COLO668 (cell line): ENCODE measurements at regions not wholly inside any gene's neighbourhood (a gene's known extent, or its start where the extent isn't known, plus 50 kb on each side); places are given as distances from the start of the nearest gene placed in this dataset.
A peak's percentile ranks its signal among the peaks of the same experiment; 100 is the strongest.

Source experiments
- DNase-seq: peaks from one replicate; lab custom pipeline; 2025; ENCODE audit not compliant: unreplicated experiment; lab: John Stamatoyannopoulos, UW

DNA sequence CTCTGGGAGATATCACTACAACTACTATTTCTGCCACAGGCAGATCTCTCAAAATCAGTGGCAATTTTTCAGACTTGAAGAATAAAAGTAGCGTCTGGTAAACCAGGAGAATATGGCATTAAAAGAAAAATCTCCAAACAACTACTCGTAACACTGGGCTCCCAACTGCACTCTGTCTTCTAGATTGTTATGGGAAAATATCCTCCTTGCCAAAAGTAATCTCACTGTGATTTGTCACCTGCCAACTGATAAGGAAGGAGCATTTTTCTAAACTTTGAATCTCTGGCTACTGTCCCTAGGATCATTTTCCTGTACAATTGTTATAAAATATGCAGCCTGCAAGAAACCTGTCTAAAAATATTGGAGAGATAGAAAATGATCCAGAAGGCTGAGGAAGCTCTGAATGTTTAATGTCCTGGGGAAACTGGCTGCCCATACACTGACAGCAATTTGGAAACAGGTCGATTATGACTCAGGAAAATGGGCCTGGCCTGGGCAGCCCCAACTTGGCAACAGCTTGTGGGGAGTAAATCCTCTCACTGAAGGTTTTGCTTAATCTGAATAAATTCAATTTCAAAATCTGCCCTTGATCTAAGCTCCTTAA, 90.5 kb upstream of the DBX1 start:
- DNase-seq, result no peak

DNA sequence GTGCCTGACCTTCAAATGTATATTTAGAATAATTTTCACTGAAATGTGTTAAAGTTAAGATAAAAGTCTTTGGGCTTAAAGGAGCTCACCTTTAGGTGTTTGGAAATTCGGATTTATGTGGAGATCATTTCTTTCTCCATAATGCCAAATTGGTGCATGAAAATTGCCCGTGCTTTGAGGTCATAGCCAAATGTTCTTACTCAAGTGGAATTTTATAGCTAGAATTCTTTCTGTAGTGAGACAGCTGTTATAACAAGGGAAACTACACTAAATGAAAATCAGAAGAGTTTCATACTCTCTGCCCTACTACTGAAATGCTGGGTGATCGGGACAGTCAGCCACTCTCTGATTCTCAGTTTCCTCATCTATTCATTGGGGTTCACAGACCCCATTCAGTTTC, 89.5 kb upstream of the DBX1 start:
- DNase-seq, result no peak

DNA sequence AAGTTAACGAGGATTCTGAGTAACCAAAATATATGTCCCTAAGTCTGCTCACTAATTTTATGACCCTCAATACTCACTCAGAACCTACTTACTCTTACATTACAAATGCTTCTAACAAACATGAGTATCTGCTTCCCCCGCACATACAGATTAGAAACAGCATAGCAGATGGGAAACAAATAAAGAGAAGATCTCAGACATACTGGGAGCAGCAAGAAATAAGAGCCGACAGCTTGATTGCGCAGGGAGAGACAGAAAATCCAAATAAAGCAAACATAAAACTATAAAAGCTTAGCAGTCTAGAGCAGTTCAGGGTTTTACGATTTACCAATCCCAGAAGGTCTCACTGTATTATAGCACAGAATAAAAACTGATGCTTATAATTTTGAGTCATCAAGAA, 89.1 kb upstream of the DBX1 start:
- DNase-seq, result no peak

DNA sequence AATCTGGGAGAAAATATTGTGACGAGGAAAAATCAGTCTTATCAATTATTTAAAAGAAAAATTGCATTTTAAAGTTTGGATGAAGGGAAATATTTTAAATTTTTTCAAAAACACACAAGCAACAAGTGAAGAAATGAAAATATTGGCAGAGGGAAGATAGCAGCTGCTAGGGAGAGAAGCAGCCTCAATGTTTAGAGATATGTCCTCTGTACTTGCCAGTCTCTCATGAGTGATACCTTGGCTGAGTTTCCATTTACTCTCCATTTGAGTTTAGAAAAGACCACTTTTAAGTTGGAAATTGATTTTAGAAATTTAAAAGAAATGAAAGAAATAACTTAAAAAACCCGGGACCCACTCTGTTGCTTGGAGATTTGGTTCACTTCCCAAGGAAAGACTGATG, 88.6 kb upstream of the DBX1 start:
- no peak for DNase-seq

DNA sequence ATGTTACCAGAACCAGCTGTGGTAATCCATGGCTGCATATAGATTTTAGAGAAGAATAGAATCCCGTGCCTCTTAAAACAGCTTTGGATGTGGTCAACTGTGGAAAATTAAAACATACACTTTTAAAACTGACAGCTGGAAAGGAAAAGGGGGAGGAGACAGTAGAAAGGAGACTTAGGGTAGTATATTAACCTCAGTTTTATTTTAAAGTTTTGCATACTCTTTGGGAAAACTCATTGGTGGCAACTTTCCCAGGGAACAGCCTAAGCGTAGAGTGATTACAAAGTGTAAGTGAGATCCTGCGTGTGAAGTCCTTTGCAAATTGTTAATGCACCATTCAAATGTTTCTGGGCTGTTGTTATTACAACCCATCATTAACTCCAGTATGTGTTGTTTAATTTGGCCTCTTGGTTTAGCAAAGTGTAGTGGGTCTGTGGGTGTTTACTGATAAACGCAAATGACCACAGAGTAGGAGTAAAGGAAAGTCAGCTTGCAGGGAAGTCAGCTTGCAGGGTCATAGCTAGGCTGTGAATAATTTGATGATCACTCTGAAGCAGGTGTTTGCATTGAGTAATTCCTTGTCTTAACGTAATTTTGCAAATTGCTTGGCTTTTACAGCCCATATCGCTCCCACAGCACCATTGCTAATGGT, 88.0 kb upstream of the DBX1 start:
- DNase-seq, result no peak

DNA sequence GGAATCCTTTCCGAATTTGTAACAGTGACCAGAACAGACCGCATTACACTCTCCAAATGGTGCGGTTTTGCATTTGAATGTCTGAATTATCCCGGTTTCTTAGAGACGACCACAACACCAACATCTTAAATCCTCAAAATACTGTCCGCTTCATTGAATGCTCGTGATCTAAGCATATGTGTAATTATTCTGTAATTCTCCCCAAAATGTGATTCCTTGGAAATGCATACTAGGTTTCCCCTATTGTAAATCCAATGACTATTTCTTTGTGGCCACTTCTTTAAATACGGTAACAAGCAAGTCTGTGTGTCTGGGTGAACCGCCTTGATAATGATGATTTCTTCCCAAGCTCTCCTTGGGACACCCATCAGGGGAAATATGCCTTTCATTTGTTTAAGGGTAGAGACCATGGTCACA, 87.3 kb upstream of the DBX1 start:
- DNase-seq, result no peak

DNA sequence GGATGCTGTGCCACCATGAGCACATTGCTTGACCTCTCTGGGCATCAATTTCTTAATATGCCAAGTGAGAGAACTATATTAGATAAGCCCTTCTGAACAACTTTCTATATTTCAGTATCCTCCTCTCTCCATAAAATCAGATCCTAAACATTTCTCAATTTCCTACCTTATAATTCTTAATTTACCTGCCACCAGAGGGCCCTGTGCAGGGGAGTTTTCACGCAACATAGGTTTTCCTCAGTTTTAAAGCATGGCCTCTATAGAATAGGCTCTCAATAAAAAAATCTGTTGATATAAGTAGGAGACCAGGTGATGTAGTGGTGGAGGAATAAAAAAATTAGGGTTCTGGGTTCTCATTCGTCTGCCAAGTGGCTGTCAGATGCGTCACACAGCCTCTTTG, 83.7 kb upstream of the DBX1 start:
- DNase-seq, result no peak

DNA sequence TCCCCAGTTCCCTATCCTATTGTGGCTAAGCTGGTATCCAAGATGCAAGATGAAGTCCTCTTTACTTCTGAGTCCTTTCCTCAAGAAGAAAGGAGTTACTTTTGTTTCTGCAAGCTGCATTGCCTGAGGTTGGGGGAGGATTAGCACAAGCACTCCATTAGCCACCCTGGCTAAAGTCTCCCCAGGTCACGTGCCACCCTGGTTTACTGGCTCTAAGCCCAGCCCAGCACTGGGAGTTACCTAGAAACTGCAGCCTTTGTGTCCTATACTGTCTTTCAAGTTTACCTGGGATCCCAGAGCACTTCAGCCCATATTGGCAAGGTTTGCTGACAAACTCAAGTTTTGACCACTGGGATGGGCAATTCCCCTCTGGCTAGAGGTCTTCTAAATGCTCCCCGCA, 78.4 kb upstream of the DBX1 start:
- DNase-seq, result peak; percentile 10

DNA sequence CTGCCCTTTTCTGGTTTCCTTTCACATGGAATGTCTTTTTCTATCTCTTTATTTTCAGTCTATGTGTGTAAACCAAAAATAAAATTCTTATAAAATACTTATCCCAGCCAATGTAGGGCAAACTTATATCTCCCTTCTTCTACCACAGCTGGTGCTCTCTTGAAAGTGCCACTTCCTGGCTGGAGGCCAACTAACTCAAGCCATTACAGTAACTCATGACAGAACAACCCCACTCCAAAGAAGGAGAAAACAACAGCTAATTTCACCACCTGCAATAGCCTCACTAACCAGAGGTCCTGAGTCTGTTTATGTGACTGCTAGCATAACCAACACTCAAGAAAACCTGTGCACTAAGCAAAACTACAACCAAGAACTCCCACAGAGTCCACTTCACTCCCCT, 74.9 kb upstream of the DBX1 start:
- no peak for DNase-seq

DNA sequence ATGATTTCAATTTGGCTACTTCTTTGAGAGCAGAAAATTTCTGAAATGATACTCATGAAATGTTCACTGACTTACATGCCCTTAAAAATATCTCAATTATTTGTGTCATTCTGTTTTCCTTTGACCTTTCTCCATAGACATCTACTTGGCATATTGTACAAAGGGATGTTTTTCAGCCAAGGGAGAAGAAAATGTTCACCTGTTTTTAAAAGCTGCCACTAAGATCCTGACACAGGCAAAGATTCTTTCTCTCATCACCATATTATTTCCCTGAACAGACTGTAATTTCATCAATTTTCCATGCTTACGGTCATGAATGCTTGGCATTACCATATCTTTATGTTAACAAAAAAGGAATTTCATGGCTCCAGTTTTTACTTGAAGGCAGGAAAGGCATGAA, 67.4 kb upstream of the DBX1 start:
- no peak for DNase-seq

DNA sequence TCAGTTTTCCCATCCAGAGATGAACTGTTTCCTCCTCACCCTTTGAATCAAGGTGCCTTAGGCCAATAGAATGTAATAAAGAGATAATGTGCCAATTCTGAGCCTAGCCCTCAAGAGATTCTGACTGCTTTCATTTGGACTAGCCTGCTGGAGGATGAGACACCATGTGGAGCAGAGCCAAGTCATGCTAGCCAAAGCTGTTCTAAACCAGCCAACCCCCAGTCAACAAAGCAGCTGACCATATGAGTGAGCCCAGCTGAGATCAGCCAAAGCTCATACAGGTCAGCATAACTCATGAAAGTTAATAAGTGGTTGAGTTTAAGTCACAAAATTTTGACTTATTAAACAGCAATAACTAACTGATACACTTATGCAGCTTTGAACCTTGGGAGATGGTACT, 66.7 kb upstream of the DBX1 start:
- no peak for DNase-seq

DNA sequence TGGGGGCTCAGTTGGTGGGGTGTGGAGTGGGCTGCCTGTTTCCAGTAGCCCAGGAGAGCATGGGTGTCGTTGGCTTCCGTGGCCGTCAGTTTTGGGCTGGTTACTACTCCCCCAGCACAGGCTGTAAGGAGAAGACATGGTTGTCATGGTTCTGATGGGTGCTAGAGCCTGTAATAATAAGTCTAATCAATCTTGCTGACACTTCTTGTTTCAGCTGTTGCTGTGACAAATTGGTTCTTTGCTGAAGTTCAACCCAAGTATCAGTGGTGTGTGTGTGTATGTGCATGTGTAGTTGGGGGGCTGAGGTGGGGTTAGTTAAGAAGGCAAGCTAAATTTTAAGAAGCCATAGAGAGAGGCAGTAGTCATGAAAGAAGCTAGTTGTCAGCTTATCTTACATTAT, 61.3 kb upstream of the DBX1 start:
- DNase-seq, result no peak

DNA sequence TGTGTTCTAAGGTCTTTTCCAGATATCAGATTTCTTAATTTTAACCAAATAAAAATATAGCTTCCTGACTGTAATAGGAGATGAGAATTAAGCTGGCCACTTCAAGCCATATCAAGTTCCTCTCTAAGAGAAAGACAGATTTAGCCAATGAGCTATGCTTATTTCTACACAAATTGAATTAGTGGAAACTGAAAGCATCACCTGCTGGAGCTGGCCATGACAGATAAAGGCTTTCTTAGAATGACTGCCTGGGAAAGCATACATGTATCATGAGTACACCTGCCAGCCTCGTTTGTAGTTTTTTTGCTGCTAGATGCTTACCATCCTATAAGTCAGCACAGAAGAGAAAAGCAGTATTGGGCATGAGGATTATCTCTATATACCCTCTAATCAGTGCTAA, 53.5 kb upstream of the DBX1 start:
- no peak for DNase-seq

DNA sequence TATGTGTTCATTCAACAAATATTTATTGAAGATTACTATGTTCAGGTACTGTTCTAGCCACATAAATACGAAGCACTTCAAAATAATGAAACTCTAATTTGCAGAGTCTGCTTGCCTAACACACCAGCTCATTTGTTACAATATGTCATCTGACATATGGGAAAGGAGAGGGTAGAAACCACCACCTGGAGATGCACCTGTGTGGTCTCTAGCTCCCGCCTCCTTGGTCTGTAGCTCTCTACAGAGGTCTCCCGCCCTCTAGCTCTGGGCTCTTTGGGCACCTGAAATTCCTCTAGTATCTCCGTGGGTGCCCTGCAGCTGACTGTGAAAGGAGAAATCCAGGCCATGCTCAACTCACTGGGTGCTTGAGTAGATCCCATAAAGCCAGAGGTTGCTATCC, 51.4 kb upstream of the DBX1 start:
- no peak for DNase-seq
